Activated T-cell treated with anti-CD3 and anti-CD28 coated beads, Interleukin-2, amount 50 U/mL, for 4 hours (primary cell): ENCODE measurements at regions not wholly inside any gene's neighbourhood (a gene's known extent, or its start where the extent isn't known, plus 50 kb on each side); places are given as distances from the start of the nearest gene placed in this dataset.

Experiments used
- ATAC-seq, 2 donors: fragments of 200-7000 bp; cut with Tn5 transposase; one replicate each; pipeline ENCODE4 v1.10.0; 2021
- DNase-seq: peaks from one replicate; pipeline ENCODE4 v3.0.0-alpha.2; 2020
- H3K27me3 Mint-ChIP-seq: one replicate; pipeline ENCODE4 v1.8.0; 2021; ENCODE audit warnings: low read depth, mixed read lengths
- H3K36me3 Mint-ChIP-seq: one replicate; pipeline ENCODE4 v1.8.0; 2022; ENCODE audit warnings: mixed read lengths; ENCODE audit not compliant: insufficient read depth
- H3K4me1 Mint-ChIP-seq: one replicate; pipeline ENCODE4 v1.8.0; 2021; ENCODE audit warnings: low read depth, mixed read lengths
- H3K4me3 Mint-ChIP-seq: one replicate; pipeline ENCODE4 v1.8.0; 2021; ENCODE audit warnings: mild to moderate bottlenecking, moderate library complexity, mixed read lengths
- H3K9me3 Mint-ChIP-seq: one replicate; pipeline ENCODE4 v1.8.0; 2021; ENCODE audit warnings: mixed read lengths

DNA sequence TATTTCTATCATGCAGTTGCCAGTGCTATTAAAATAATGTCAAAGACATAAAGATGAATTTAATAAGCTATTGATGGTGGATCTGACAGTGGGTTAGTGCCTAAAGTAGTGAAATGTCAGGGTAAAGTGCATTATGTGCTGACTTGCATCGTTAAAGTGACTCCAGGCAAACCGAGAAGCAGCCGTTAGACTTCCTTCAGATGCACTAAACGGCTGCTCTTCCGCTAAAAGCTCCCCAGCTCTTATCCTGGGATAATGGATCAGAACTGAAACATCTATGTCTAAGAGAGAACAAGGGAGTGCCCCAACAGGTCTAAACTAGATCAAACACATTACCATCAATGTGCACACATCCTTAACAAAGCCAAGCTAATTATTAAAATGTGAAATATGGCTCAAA, 468.2 kb downstream of the NTRK2 start:
- H3K9me3 Mint-ChIP-seq, result peaks cover 4% of the 10 kb centered on the region
- H3K4me3 Mint-ChIP-seq, result no peak overlapping the region
- H3K27me3 Mint-ChIP-seq, result peaks cover 3% of the 10 kb centered on the region
- no peaks in the 10 kb centered on the region for H3K36me3 Mint-ChIP-seq
- DNase-seq (no peak), ATAC-seq (no peak)
- H3K4me1 Mint-ChIP-seq, result no peaks in the 10 kb centered on the region

- H3K36me3 Mint-ChIP-seq, result no peaks in the 10 kb centered on the region
These were observed 467.5 kb downstream of the NTRK2 start for GRCh38 chr9:85136987-85137386.

DNA sequence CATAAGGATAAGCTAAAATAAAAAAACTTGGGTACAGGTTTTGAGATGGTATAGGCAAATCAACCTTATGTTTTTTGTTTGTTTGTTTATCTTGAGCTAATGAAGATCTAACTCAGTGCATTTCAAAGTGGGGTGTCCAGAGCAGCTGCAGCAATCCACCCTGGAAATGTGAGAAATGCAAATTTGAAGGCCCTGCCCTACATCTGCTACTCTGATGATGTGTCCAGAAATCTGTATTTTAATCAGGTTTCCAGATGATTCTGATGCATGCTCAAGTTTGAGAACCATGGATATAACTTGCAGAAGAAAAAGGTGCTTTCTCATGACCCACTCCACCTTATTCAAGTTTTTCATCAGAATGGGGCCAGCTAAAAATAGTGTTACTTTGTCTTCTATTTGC, 467.0 kb downstream of the NTRK2 start:
- peaks cover 3% of the 10 kb centered on the region for H3K27me3 Mint-ChIP-seq
- no peak for ATAC-seq
- H3K36me3 Mint-ChIP-seq, result no peaks in the 10 kb centered on the region
- DNase-seq, result no peak
- H3K4me1 Mint-ChIP-seq, result no peaks in the 10 kb centered on the region
- no peak overlapping the region for H3K4me3 Mint-ChIP-seq
- H3K9me3 Mint-ChIP-seq, result peaks cover 4% of the 10 kb centered on the region

More at GRCh38 chr9:85136987-85137386, 467.5 kb downstream of the NTRK2 start:
- Mint-ChIP-seq H3K9me3 (peaks cover 4% of the 10 kb centered on the region), H3K27me3 (peaks cover 3% of the 10 kb centered on the region), H3K4me1 (no peaks in the 10 kb centered on the region), H3K4me3 (no peak overlapping the region)
- DNase-seq (no peak), ATAC-seq (no peak)

- ATAC-seq, result no peak
- Mint-ChIP-seq H3K4me1 (no peaks in the 10 kb centered on the region), H3K27me3 (no peaks in the 10 kb centered on the region), H3K4me3 (no peak overlapping the region), H3K9me3 (peaks cover 9% of the 10 kb centered on the region), H3K36me3 (no peaks in the 10 kb centered on the region)
- no peak for DNase-seq
These were observed 461.2 kb downstream of the NTRK2 start for GRCh38 chr9:85130764-85131163.

GRCh38 chr9:85130260-85130659, 460.7 kb downstream of the NTRK2 start:
- ATAC-seq (no peak), DNase-seq (no peak)
- H3K9me3 Mint-ChIP-seq, result peaks cover 9% of the 10 kb centered on the region
- H3K4me1 Mint-ChIP-seq, result no peaks in the 10 kb centered on the region
- no peaks in the 10 kb centered on the region for H3K36me3 Mint-ChIP-seq
- H3K27me3 Mint-ChIP-seq, result no peaks in the 10 kb centered on the region
- H3K4me3 Mint-ChIP-seq, result no peak overlapping the region

DNA sequence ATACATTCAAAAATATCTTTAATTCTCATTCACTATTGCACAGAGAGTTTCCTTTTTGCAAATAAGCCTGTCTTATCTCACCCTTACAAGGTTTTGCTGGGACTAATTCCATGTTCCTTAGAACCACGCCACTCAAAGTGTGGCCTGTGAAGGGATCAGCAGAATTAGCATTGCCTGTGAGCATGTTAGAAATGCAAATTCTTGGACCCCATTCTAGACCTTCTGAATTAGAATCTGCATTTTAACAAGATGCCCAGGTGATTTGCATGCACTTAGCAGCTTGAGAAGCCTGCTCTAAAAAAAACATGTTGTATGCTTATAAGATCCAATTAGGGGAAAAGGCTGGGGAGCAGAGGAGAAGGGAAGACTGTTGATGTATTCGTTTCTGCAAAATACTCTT, 460.0 kb downstream of the NTRK2 start:
- Mint-ChIP-seq H3K36me3 (no peaks in the 10 kb centered on the region), H3K4me3 (no peak overlapping the region), H3K4me1 (no peaks in the 10 kb centered on the region), H3K27me3 (no peaks in the 10 kb centered on the region), H3K9me3 (peaks cover 5% of the 10 kb centered on the region)
- DNase-seq (no peak), ATAC-seq (no peak)

DNA sequence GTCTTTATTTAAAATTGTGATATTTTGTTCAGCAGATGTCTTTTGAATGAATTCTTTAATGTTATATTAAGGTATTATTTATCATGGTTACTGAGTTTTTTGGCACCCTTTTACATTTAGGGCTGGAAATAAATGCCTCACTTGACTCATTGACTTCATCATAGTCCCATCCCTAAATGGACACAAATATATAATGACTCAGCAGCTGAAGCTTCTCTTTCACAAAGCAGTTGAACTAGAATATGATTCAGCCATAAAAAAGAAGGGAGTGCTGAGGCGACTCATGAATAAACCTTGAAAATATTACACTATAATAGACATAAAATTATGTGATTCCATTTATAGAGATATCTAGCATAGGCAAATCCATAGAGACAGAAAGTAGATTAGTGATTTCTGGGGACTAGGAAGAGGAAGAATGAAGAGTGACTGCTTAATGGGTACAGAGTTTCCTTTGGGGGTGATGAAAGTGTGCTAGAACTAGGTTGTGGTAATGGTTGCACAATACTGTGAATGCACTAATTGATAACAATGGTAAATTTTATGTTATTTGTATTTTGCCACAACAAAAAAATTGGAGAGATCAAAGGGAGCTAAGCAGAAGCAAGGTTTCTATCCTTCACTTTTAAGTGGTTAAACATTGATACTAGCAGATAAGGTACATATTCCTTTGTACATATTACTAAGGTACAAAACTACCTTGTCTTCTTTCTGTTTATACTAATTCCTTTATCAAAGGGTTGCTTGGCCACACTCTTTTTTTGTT, 449.6 kb downstream of the NTRK2 start:
- ATAC-seq (no peak), DNase-seq (no peak)
- H3K9me3 Mint-ChIP-seq, result no peaks in the 10 kb centered on the region
- no peaks in the 10 kb centered on the region for H3K4me1 Mint-ChIP-seq
- H3K36me3 Mint-ChIP-seq, result no peaks in the 10 kb centered on the region
- no peak overlapping the region for H3K4me3 Mint-ChIP-seq
- H3K27me3 Mint-ChIP-seq, result no peaks in the 10 kb centered on the region

GRCh38 chr9:85117831-85118230, 448.3 kb downstream of the NTRK2 start:
- H3K27me3 Mint-ChIP-seq, result peaks cover 1% of the 10 kb centered on the region
- H3K4me3 Mint-ChIP-seq, result no peak overlapping the region
- DNase-seq, result no peak
- no peaks in the 10 kb centered on the region for H3K4me1 Mint-ChIP-seq
- no peak for ATAC-seq
- no peaks in the 10 kb centered on the region for H3K36me3 Mint-ChIP-seq
- H3K9me3 Mint-ChIP-seq, result no peaks in the 10 kb centered on the region

DNA sequence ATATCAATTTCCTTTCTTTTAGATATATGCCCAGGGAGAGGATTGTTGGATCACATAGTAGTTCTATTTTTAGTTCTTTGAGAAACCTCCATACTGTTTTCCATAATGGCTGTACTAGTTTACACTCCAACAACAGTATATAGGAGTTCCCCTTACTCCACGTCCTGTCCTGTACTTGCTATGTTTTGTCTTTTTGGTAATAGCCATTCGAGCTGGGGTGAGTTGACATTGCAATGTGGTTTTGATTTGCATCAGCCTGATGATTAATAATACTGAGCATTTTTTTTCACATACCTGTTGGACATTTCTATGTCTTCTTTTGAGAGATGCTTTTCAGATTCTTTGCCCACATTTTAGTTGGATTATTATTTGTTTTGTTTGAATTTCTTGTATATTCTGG, 445.9 kb downstream of the NTRK2 start:
- ATAC-seq (no peak), DNase-seq (no peak)
- no peaks in the 10 kb centered on the region for H3K4me1 Mint-ChIP-seq
- peaks cover 1% of the 10 kb centered on the region for H3K27me3 Mint-ChIP-seq
- no peaks in the 10 kb centered on the region for H3K36me3 Mint-ChIP-seq
- no peaks in the 10 kb centered on the region for H3K9me3 Mint-ChIP-seq
- H3K4me3 Mint-ChIP-seq, result no peak overlapping the region

DNA sequence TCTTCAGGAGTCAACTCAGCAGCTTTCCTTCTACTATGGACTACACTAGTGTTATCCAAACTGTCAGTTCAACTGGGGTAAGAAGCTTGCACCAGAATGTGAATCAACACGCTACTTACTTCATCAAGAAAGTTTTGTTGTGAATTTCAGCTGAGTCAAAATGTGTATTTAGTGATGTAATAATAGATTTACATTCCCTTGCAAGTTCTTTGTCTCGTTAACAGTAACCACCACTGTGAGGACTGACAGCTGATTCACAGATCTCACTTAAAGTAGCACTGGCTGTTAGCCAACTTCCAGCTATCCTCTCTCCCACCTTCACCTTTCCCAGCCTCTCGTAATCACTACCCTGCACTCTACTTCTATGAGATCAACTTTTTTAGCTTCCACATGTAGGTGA, 445.3 kb downstream of the NTRK2 start:
- peaks cover 4% of the 10 kb centered on the region for H3K27me3 Mint-ChIP-seq
- no peaks in the 10 kb centered on the region for H3K36me3 Mint-ChIP-seq
- DNase-seq, result no peak

GRCh38 chr9:85112933-85113418, 443.4 kb downstream of the NTRK2 start:
- no peak for ATAC-seq
- no peak overlapping the region for H3K4me3 Mint-ChIP-seq

More for the DNA sequence above, 445.3 kb downstream of the NTRK2 start:
- Mint-ChIP-seq H3K9me3 (no peaks in the 10 kb centered on the region), H3K4me1 (no peaks in the 10 kb centered on the region), H3K4me3 (no peak overlapping the region)
- no peak for ATAC-seq

GRCh38 chr9:85112391-85112790, 442.9 kb downstream of the NTRK2 start:
- H3K4me1 Mint-ChIP-seq, result no peaks in the 10 kb centered on the region
- DNase-seq, result no peak
- no peaks in the 10 kb centered on the region for H3K9me3 Mint-ChIP-seq
- no peak overlapping the region for H3K4me3 Mint-ChIP-seq
- no peaks in the 10 kb centered on the region for H3K36me3 Mint-ChIP-seq
- no peak for ATAC-seq
- peaks cover 9% of the 10 kb centered on the region for H3K27me3 Mint-ChIP-seq

More at GRCh38 chr9:85112933-85113418, 443.4 kb downstream of the NTRK2 start:
- H3K4me1 Mint-ChIP-seq, result no peaks in the 10 kb centered on the region
- no peaks in the 10 kb centered on the region for H3K9me3 Mint-ChIP-seq
- DNase-seq, result no peak
- peaks cover 8% of the 10 kb centered on the region for H3K27me3 Mint-ChIP-seq
- no peaks in the 10 kb centered on the region for H3K36me3 Mint-ChIP-seq

DNA sequence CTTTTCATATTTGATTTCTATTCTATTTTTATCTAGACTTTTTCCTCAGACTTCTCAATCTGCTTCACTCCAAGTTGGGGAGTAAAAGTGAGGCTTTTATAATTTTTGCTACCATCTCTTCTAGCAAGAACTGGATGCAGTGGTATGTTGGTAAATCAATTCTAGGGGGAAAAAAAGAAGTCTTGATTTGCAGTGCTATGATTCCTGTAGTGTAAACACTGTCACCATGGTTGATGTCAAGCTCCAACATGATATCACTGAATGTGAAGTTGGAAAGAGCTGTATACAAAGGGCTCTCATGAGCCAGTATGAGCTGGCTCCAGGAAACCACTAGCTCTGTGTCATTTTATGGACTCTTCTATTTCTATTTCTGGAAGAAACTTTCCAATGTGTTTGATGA, 439.2 kb downstream of the NTRK2 start:
- H3K4me3 Mint-ChIP-seq, result no peak overlapping the region
- DNase-seq (no peak), ATAC-seq (no peak)
- H3K36me3 Mint-ChIP-seq, result no peaks in the 10 kb centered on the region
- peaks cover 7% of the 10 kb centered on the region for H3K27me3 Mint-ChIP-seq
- no peaks in the 10 kb centered on the region for H3K4me1 Mint-ChIP-seq
- no peaks in the 10 kb centered on the region for H3K9me3 Mint-ChIP-seq

DNA sequence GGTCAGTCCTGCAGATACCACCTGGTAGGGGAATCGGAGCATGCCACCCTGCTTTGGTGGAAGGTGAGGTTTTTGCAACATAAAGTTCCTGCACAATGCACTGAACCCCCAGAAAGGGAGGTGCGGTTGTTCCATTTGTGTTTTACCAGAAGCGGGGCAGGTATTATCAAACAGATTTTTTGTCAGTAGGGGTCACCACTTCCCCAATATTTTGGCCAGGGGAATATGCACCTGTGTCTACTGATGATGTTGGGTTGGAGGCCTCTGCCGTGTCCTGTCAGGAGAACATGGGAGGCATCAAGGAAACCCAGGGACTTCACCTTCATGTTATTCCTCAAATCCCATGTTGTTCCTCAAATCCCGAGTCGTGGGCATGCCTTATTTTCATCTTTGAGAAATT, 438.7 kb downstream of the NTRK2 start:
- Mint-ChIP-seq H3K9me3 (no peaks in the 10 kb centered on the region), H3K4me1 (no peaks in the 10 kb centered on the region), H3K36me3 (no peaks in the 10 kb centered on the region), H3K4me3 (no peak overlapping the region), H3K27me3 (peaks cover 7% of the 10 kb centered on the region)
- ATAC-seq (no peak), DNase-seq (no peak)

DNA sequence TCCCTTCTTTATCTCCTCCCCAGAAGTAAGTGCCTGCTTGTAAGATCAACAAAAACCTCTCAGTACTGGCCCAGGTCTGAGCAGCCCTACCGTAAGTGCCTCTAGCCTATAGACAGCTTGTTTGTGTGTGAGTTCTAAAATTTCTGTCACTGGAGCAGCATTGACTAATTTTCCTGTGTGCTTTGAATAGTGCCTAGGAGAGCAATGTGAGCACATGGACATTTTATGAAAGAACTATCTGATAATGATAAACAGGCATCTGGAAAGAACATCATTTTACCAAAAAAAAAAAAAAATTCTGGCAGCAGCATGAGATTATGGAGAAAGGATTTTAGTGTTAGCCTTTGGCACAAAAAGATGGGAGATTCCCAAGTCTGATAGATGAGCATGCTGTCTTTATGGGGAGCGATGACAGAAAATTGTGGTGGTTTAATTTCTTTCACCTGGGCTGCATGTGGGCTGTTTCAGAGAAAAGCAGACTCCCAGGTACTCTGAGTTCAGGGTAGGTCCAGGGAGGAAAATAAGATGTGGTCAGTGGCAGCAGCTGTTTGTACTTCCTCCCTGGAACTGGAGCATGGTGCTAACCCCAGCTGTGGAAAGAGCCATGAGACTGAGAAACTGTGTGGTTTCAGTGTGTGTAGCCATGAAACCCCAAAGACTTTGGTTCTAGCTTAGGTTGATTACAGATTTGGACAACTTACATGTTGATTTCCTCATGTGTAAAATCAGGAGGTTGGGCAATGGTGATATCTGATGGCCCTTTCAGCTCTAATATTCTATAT, 419.9 kb downstream of the NTRK2 start:
- Mint-ChIP-seq H3K4me3 (no peak overlapping the region), H3K4me1 (no peaks in the 10 kb centered on the region), H3K9me3 (no peaks in the 10 kb centered on the region), H3K27me3 (no peaks in the 10 kb centered on the region), H3K36me3 (no peaks in the 10 kb centered on the region)
- DNase-seq, result no peak
- no peak for ATAC-seq
